ENCODE measurements at regions not wholly inside any gene's neighbourhood (a gene's known extent, or its start where the extent isn't known, plus 50 kb on each side); places are given as distances from the start of the nearest gene placed in this dataset.

- TF ChIP-seq POLR2AphosphoS5 (IDR thresholded peaks at IDR 0.05; ENCODE audit: low read depth, low read length), result no peak
- TF ChIP-seq FOXP2 (optimal IDR thresholded peaks at IDR 0.05; ENCODE audit: borderline replicate concordance, extremely low read depth, extremely low read length, insufficient read depth), result no peak
- TF ChIP-seq TAF1 (IDR thresholded peaks at IDR 0.05; ENCODE audit: borderline replicate concordance, insufficient read depth, low read length), result no peak
Observed at GRCh38 chr9:80285326-80285725, 713.6 kb downstream of the TLE4 start.
